ENCODE measurements at regions not wholly inside any gene's neighbourhood (a gene's known extent, or its start where the extent isn't known, plus 50 kb on each side); places are given as distances from the start of the nearest gene placed in this dataset.
"Not testable (repeated sequence)": the region's sequence is repeated elsewhere in the genome, so short reads cannot be mapped to it uniquely, and the experiment has no call there.

DNA sequence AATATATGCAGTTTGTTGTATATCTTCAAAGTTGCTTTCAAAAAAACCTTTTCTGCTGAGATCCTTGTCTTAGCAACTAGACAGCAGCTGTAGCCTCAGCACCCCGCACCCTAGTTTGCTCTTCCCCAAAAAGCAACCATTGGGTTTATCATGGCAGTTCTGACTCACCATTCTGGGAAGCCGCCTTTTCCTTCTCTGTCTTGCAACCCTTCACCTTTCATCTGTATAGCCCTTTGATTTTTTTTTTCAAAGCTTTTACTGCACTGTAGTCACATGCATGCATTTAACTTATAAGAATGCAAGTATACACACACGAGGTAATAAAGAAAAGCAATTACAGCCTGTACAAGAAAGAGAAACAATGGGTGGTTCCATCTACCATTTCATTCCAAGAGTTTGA is 65.1 kb upstream of the THBS1 start:
- Histone ChIP-seq H3K4me3 (ENCODE audit: low read depth in 1 of 2, low read length in 2 of 2) (no peak overlapping the region), H3K9ac (ENCODE audit: low read length) (no peak overlapping the region), H3K27me3 (ENCODE audit: control insufficient read depth in 1 of 2, insufficient read depth in 2 of 2, low read length in 2 of 2) (no peaks in the 10 kb centered on the region), H3K4me1 (ENCODE audit: insufficient read depth, low read length) (peaks cover 12% of the 10 kb centered on the region), H3K36me3 (ENCODE audit: insufficient read depth, low read length) (no peaks in the 10 kb centered on the region), H3K27ac (ENCODE audit: low read depth, low read length) (no peak overlapping the region), H3K9me3 (ENCODE audit: low read length) (no peaks in the 10 kb centered on the region)

DNA sequence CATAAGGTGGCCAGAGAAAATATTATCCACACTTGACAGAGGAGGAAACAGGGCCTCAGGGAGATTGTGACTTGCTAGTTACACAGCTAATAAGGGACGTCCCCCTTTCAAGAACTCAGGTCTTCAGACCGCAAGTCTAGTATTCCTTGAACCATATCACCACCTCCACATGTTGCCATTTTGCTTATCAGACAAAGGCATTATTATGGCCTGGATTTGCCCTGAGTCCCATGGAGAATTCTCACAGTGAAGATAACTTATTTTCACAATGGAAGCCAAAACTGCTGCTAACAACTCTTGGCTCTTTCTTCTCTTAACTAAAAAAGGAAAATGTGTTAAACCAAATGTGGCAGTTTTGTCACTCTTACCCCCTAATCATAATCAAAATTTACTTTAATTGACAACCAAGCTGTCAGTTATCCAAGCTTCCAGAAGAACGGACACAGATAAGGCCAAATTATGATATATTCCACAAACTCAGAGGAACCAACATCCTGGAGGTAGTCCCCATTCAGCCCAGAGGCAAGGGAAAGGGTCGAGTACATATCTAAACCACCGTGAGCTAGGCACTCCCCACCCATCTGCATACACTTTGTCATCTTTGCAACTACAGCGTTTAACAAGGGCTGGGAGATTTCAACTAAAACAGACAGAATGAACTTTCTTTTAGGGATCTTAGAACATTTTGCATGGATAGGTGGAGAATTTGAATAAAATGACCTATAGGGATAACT is 63.6 kb upstream of the THBS1 start:
- Histone ChIP-seq H3K27ac (ENCODE audit: low read depth, low read length) (no peak overlapping the region), H3K4me1 (ENCODE audit: insufficient read depth, low read length) (peaks cover 4% of the 10 kb centered on the region), H3K4me3 (ENCODE audit: low read depth in 1 of 2, low read length in 2 of 2) (no peak overlapping the region), H3K36me3 (ENCODE audit: insufficient read depth, low read length) (no peaks in the 10 kb centered on the region), H3K9ac (ENCODE audit: low read length) (no peak overlapping the region), H3K27me3 (ENCODE audit: control insufficient read depth in 1 of 2, insufficient read depth in 2 of 2, low read length in 2 of 2) (no peaks in the 10 kb centered on the region), H3K9me3 (ENCODE audit: low read length) (no peaks in the 10 kb centered on the region)

DNA sequence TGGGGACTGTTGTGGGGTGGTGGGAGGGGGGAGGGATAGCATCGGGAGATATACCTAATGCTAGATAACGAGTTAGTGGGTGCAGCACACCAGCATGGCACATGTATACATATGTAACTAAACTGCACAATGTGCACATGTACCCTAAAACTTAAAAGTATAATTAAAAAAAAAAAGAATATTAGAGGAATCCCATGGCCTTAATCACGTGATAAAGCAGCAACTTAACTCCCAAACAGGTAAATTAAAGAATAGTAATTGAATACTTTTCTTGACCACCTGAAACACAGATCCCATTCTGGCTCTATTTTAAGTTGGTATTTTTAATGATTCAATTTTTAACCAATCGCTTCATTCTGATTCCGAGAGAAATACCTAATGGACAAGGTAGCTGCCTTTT is 56.9 kb upstream of the THBS1 start:
- H3K4me1 ChIP-seq (ENCODE audit: insufficient read depth, low read length); H3K4me3 ChIP-seq (ENCODE audit: low read depth in 1 of 2, low read length in 2 of 2); H3K9ac ChIP-seq (ENCODE audit: low read length); H3K9me3 ChIP-seq (ENCODE audit: low read length); H3K36me3 ChIP-seq (ENCODE audit: insufficient read depth, low read length); H3K27ac ChIP-seq (ENCODE audit: low read depth, low read length); H3K27me3 ChIP-seq (ENCODE audit: control insufficient read depth in 1 of 2, insufficient read depth in 2 of 2, low read length in 2 of 2): not testable (repeated sequence)

DNA sequence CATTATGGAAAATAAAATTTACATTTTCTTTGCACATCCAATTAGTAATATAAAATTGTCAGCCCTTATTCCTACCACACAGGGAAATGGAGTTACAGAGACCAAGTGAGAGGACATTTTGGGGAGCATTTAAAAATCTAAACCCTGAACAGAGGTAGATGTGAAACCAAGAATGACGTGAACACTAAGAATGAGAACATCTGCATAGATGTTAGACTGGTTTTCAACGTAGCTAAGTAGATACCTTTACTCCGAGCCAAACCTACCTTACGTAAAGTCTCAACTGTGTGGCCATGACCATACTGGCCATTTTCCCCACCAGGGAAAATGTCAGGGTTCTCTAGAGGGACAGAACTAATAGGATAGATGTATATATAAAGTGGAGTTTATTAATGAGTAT is 51.4 kb upstream of the THBS1 start:
- Histone ChIP-seq H3K4me1 (ENCODE audit: insufficient read depth, low read length) (peaks cover 12% of the 10 kb centered on the region), H3K9me3 (ENCODE audit: low read length) (no peaks in the 10 kb centered on the region), H3K27ac (ENCODE audit: low read depth, low read length) (no peak overlapping the region)

DNA sequence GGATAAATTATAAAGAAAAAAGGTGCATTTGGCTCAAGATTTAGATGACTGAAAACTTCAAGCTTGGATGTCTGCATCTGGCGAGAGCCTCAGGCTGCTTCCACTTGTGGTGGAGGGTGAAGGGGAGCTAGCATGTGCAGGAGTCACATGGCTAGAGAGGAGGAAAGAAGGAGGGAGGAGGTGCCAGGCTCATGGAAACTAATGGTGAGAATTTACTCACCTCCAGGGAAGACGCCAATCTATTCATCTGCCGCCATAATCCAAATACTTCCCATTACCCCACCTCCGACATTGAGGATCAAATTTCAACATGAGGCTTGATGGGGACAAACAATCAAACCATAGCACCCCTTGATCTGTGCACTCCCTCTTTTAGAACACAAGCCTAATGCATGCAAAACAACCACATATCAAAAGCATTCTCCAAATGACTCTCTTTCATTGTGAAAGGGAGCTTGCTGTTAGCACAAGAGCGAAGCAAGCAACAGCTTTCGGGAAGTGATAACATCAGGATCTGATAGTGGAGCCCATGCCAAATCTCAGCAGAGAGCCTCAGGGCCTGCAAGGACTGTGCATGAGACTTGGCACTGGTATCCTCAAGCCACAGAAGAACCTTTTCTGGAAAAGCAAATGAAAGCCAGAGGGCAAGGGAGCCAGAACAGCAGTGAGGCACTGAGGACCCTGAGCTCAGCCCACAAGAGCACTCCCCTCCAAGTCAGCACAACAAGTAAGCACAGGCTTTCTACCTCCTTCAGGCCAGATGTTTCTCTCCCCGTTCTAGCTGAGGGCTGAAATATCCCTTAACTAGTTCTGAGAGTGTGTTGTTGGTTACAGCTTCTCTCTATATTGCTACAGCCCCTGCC is 50.2 kb upstream of the THBS1 start:
- H3K9ac ChIP-seq (ENCODE audit: low read length), result no peak overlapping the region
- H3K4me1 ChIP-seq (ENCODE audit: insufficient read depth, low read length), result peaks cover 12% of the 10 kb centered on the region
- H3K9me3 ChIP-seq (ENCODE audit: low read length), result no peaks in the 10 kb centered on the region
- H3K4me3 ChIP-seq (ENCODE audit: low read depth in 1 of 2, low read length in 2 of 2), result no peak overlapping the region
- H3K27ac ChIP-seq (ENCODE audit: low read depth, low read length), result no peak overlapping the region
- H3K36me3 ChIP-seq (ENCODE audit: insufficient read depth, low read length), result no peaks in the 10 kb centered on the region
- H3K27me3 ChIP-seq (ENCODE audit: control insufficient read depth in 1 of 2, insufficient read depth in 2 of 2, low read length in 2 of 2), result no peaks in the 10 kb centered on the region

More for the DNA sequence above, 51.4 kb upstream of the THBS1 start:
- no peaks in the 10 kb centered on the region for H3K36me3 ChIP-seq (ENCODE audit: insufficient read depth, low read length)
- no peak overlapping the region for H3K9ac ChIP-seq (ENCODE audit: low read length)
- no peak overlapping the region for H3K4me3 ChIP-seq (ENCODE audit: low read depth in 1 of 2, low read length in 2 of 2)
- no peaks in the 10 kb centered on the region for H3K27me3 ChIP-seq (ENCODE audit: control insufficient read depth in 1 of 2, insufficient read depth in 2 of 2, low read length in 2 of 2)
